OCI-LY1 (cell line): ENCODE measurements at regions not wholly inside any gene's neighbourhood (a gene's known extent, or its start where the extent isn't known, plus 50 kb on each side); places are given as distances from the start of the nearest gene placed in this dataset.

Source experiments
- H2AFZ ChIP-seq: fragments of 200-600 bp; sonication (generic), shearing (Covaris generic); 2 replicates; pipeline ENCODE4 v1.6.0; 2014; ENCODE audit warnings: antibody characterized with exemption, mild to moderate bottlenecking, low read length
- H3F3A ChIP-seq: fragments of 200-600 bp; sonication (generic), shearing (Covaris generic); 2 replicates; pipeline ENCODE4 v1.6.0; 2014; ENCODE audit warnings: mild to moderate bottlenecking, antibody characterized with exemption, low read length, moderate library complexity; ENCODE audit not compliant: insufficient read depth
- H3K27ac ChIP-seq: fragments of 200-600 bp; sonication (generic); 2 replicates; pipeline ENCODE4 v1.5.1; 2014; ENCODE audit warnings: low read length, mixed run types, mild to moderate bottlenecking, low read depth; ENCODE audit not compliant: poor library complexity, severe bottlenecking
- H3K27me3 ChIP-seq: fragments of 200-600 bp; sonication (generic); 2 replicates; pipeline ENCODE4 v1.6.0; 2014; ENCODE audit warnings: antibody characterized with exemption, mild to moderate bottlenecking, low read length, moderate library complexity; ENCODE audit not compliant: insufficient read depth
- H3K36me3 ChIP-seq: fragments of 200-600 bp; sonication (generic); 2 replicates; pipeline ENCODE4 v1.6.1; 2014; ENCODE audit warnings: mild to moderate bottlenecking, antibody characterized with exemption, low read length, moderate library complexity, mixed read lengths; ENCODE audit not compliant: insufficient read depth
- H3K4me1 ChIP-seq: fragments of 200-600 bp; sonication (generic); 2 replicates; pipeline ENCODE4 v1.5.1; 2014; ENCODE audit warnings: mild to moderate bottlenecking, low read length, moderate library complexity; ENCODE audit not compliant: insufficient read depth, severe bottlenecking
- H3K4me2 ChIP-seq: fragments of 200-600 bp; sonication (generic), shearing (Covaris generic); 2 replicates; pipeline ENCODE4 v1.6.1; 2014; ENCODE audit warnings: low read length
- H3K4me3 ChIP-seq: fragments of 200-600 bp; sonication (generic); 2 replicates; pipeline ENCODE4 v1.5.1; 2014; ENCODE audit warnings: low read length, low read depth, mild to moderate bottlenecking, mixed read lengths; ENCODE audit not compliant: poor library complexity, severe bottlenecking
- H3K79me2 ChIP-seq: fragments of 200-600 bp; shearing (Covaris generic); 2 replicates; pipeline ENCODE4 v1.6.1; 2016; ENCODE audit warnings: mixed run types, low read length, mixed read lengths; ENCODE audit not compliant: insufficient read depth
- H3K9ac ChIP-seq: fragments of 200-600 bp; sonication (generic), shearing (Covaris generic); 2 replicates; pipeline ENCODE4 v1.6.1; 2014; ENCODE audit warnings: mild to moderate bottlenecking, low read length, mixed read lengths
- H3K9me2 ChIP-seq: fragments of 200-600 bp; sonication (generic), shearing (Covaris generic); 2 replicates; pipeline ENCODE4 v1.6.1; 2014; ENCODE audit warnings: low read depth, mild to moderate bottlenecking, low read length, mixed read lengths
- H3K9me3 ChIP-seq: fragments of 200-600 bp; shearing (Covaris generic); 2 replicates; pipeline ENCODE4 v1.6.1; 2014; ENCODE audit warnings: low read length, mixed read lengths
- H4K20me1 ChIP-seq: fragments of 200-600 bp; sonication (generic), shearing (Covaris generic); 2 replicates; pipeline ENCODE4 v1.6.0; 2016; ENCODE audit warnings: mild to moderate bottlenecking, low read length; ENCODE audit not compliant: insufficient read depth
- EZH2 ChIP-seq: fragments of 200-600 bp; sonication (generic), shearing (Covaris generic); IDR thresholded peaks from 2 replicates; pipeline ENCODE4 v1.8.0; 2017; ENCODE audit warnings: borderline replicate concordance, mixed run types, mild to moderate bottlenecking, antibody characterized with exemption, low read length, moderate library complexity, mixed read lengths
- TF ChIP-seq, protein P1 (sequence below): fragments of 200-600 bp; sonication (generic), shearing (Covaris generic); IDR thresholded peaks from 2 replicates; pipeline ENCODE4 v1.5.1; 2017; ENCODE audit warnings: mild to moderate bottlenecking, antibody characterized with exemption, low read length, moderate library complexity, mixed read lengths

DNA sequence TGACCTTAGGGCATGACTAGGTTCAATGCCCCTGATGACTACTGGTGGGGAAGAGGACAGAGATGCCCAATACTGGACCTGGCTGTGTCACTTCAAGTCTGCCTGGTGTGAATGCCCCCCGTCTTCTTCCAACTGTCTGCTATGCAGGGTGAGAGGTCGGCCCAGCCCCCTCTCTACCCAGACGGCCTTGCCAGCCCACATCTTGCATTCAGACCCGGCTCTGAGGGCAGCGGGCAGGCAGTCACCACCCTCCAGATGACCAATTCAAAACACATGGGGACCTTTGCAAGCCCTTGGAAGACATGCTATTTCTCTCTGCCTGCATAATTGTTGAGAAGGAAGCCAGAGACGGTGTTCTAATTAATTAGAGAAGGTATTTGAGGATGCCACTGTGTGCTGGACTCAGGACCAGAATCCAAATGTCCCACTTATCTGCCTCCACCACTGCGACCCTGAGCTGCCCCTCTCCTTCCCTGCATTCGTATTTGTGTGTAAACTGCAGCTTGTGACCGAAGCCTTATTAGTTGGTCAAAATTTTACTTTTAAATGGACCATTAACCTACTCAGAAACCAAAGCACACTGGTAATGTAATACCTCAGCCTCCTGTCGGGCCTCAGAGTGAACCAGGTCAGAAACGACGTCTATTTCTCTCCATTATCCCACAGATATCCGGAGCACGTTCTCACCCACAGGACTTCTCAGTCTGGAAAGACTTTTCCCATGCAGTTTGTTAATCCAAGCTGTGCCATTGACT is 407.0 kb downstream of the ZNF536 start:
- Histone ChIP-seq H3K79me2 (no peaks in the 10 kb centered on the region), H3K9me3 (no peaks in the 10 kb centered on the region), H3K4me1 (no peaks in the 10 kb centered on the region), H3K27me3 (no peaks in the 10 kb centered on the region), H2AFZ (no peak overlapping the region), H3K27ac (no peak overlapping the region), H3K4me3 (no peak overlapping the region), H4K20me1 (no peaks in the 10 kb centered on the region), H3K9ac (no peak overlapping the region), H3K4me2 (no peak overlapping the region), H3K9me2 (no peaks in the 10 kb centered on the region), H3F3A (no peaks in the 10 kb centered on the region), H3K36me3 (no peaks in the 10 kb centered on the region)
- TF ChIP-seq EZH2: no peak
- TF ChIP-seq, protein P1, sequence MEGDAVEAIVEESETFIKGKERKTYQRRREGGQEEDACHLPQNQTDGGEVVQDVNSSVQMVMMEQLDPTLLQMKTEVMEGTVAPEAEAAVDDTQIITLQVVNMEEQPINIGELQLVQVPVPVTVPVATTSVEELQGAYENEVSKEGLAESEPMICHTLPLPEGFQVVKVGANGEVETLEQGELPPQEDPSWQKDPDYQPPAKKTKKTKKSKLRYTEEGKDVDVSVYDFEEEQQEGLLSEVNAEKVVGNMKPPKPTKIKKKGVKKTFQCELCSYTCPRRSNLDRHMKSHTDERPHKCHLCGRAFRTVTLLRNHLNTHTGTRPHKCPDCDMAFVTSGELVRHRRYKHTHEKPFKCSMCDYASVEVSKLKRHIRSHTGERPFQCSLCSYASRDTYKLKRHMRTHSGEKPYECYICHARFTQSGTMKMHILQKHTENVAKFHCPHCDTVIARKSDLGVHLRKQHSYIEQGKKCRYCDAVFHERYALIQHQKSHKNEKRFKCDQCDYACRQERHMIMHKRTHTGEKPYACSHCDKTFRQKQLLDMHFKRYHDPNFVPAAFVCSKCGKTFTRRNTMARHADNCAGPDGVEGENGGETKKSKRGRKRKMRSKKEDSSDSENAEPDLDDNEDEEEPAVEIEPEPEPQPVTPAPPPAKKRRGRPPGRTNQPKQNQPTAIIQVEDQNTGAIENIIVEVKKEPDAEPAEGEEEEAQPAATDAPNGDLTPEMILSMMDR: no peak

DNA sequence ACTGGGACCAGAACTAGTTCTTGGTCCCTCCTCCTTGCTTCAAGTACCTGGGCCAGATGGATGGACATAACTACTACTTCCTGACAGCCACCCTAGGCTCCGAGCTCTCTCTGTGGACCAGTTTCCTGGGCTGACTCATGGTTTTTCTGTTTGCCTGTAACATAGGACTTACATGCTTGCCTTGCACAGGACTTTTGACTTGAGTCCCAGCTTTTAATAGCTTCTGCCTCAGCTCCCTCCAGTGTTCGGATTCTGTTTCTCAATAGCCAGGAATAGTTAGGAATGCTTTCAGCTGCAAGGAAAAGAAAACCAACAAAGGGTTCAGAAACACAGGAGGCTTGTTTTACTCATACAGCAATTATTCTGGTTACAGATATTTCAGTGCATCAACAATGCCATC is 405.9 kb downstream of the ZNF536 start:
- Histone ChIP-seq H3K4me2 (no peak overlapping the region), H4K20me1 (no peaks in the 10 kb centered on the region), H3K9me2 (no peaks in the 10 kb centered on the region), H3K4me3 (no peak overlapping the region), H3K27ac (no peak overlapping the region), H3K36me3 (no peaks in the 10 kb centered on the region), H3K9ac (no peak overlapping the region), H3K9me3 (no peaks in the 10 kb centered on the region), H3F3A (no peaks in the 10 kb centered on the region), H3K27me3 (no peaks in the 10 kb centered on the region), H2AFZ (no peak overlapping the region), H3K4me1 (no peaks in the 10 kb centered on the region), H3K79me2 (no peaks in the 10 kb centered on the region)
- no peak for TF ChIP-seq EZH2
- TF ChIP-seq, protein P1: no peak

DNA sequence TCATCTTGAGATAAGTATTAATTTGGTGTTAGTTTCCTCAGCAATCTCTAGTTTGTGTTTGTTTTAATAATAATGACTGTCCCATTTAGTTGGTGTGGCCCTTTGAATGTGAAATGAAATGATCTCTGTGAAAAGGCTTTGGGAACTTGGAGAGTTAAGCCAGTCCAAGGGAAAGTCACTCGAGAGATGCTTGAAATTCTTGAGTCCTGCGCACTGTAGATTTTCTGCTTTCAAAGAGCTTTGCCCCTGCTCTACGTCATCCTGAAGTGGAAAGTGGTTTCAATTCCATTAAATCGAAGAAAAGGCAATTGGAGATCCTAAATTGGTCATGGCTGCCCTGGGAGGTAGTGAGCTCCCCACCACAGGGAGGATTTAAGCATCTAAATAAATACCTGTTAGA is 403.8 kb downstream of the ZNF536 start:
- Histone ChIP-seq H4K20me1 (no peaks in the 10 kb centered on the region), H3K4me1 (no peaks in the 10 kb centered on the region), H2AFZ (no peak overlapping the region), H3K36me3 (no peaks in the 10 kb centered on the region), H3K9me2 (no peaks in the 10 kb centered on the region), H3K27me3 (no peaks in the 10 kb centered on the region), H3K79me2 (no peaks in the 10 kb centered on the region), H3K4me3 (no peak overlapping the region), H3K9me3 (no peaks in the 10 kb centered on the region), H3K4me2 (no peak overlapping the region), H3K9ac (no peak overlapping the region), H3K27ac (no peak overlapping the region), H3F3A (no peaks in the 10 kb centered on the region)
- no peak for TF ChIP-seq EZH2
- TF ChIP-seq, protein P1: no peak
